ENCODE measurements at regions not wholly inside any gene's neighbourhood (a gene's known extent, or its start where the extent isn't known, plus 50 kb on each side); places are given as distances from the start of the nearest gene placed in this dataset.

DNA sequence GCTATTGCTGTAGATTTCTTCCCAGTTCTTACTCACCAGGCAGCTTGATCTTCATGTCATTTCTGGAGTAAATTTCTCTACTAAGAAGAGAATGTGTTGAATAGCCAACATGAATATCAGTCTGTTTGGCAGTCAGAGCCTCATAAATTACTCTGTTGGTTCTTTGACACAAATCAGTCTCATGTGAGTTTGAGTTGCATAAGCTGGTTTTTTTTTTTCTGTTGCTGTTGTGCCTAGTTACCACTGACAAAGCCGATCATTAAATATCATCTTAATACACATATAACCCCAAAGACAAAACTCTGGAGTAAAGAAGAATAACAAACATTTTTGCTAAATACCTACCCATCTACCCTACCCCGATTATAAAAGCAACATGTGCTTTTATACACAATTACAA, 240.5 kb upstream of the KCNJ16 start (continued):
- TF ChIP-seq, protein P1, sequence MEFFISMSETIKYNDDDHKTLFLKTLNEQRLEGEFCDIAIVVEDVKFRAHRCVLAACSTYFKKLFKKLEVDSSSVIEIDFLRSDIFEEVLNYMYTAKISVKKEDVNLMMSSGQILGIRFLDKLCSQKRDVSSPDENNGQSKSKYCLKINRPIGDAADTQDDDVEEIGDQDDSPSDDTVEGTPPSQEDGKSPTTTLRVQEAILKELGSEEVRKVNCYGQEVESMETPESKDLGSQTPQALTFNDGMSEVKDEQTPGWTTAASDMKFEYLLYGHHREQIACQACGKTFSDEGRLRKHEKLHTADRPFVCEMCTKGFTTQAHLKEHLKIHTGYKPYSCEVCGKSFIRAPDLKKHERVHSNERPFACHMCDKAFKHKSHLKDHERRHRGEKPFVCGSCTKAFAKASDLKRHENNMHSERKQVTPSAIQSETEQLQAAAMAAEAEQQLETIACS (CRISPR knock-in tag; IDR thresholded peaks at IDR 0.05) = no peak
- TF ChIP-seq, protein P2, sequence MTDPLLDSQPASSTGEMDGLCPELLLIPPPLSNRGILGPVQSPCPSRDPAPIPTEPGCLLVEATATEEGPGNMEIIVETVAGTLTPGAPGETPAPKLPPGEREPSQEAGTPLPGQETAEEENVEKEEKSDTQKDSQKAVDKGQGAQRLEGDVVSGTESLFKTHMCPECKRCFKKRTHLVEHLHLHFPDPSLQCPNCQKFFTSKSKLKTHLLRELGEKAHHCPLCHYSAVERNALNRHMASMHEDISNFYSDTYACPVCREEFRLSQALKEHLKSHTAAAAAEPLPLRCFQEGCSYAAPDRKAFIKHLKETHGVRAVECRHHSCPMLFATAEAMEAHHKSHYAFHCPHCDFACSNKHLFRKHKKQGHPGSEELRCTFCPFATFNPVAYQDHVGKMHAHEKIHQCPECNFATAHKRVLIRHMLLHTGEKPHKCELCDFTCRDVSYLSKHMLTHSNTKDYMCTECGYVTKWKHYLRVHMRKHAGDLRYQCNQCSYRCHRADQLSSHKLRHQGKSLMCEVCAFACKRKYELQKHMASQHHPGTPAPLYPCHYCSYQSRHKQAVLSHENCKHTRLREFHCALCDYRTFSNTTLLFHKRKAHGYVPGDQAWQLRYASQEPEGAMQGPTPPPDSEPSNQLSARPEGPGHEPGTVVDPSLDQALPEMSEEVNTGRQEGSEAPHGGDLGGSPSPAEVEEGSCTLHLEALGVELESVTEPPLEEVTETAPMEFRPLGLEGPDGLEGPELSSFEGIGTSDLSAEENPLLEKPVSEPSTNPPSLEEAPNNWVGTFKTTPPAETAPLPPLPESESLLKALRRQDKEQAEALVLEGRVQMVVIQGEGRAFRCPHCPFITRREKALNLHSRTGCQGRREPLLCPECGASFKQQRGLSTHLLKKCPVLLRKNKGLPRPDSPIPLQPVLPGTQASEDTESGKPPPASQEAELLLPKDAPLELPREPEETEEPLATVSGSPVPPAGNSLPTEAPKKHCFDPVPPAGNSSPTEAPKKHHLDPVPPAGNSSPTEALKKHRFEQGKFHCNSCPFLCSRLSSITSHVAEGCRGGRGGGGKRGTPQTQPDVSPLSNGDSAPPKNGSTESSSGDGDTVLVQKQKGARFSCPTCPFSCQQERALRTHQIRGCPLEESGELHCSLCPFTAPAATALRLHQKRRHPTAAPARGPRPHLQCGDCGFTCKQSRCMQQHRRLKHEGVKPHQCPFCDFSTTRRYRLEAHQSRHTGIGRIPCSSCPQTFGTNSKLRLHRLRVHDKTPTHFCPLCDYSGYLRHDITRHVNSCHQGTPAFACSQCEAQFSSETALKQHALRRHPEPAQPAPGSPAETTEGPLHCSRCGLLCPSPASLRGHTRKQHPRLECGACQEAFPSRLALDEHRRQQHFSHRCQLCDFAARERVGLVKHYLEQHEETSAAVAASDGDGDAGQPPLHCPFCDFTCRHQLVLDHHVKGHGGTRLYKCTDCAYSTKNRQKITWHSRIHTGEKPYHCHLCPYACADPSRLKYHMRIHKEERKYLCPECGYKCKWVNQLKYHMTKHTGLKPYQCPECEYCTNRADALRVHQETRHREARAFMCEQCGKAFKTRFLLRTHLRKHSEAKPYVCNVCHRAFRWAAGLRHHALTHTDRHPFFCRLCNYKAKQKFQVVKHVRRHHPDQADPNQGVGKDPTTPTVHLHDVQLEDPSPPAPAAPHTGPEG (CRISPR knock-in tag; IDR thresholded peaks at IDR 0.05) = no peak
- TF ChIP-seq, protein P3, sequence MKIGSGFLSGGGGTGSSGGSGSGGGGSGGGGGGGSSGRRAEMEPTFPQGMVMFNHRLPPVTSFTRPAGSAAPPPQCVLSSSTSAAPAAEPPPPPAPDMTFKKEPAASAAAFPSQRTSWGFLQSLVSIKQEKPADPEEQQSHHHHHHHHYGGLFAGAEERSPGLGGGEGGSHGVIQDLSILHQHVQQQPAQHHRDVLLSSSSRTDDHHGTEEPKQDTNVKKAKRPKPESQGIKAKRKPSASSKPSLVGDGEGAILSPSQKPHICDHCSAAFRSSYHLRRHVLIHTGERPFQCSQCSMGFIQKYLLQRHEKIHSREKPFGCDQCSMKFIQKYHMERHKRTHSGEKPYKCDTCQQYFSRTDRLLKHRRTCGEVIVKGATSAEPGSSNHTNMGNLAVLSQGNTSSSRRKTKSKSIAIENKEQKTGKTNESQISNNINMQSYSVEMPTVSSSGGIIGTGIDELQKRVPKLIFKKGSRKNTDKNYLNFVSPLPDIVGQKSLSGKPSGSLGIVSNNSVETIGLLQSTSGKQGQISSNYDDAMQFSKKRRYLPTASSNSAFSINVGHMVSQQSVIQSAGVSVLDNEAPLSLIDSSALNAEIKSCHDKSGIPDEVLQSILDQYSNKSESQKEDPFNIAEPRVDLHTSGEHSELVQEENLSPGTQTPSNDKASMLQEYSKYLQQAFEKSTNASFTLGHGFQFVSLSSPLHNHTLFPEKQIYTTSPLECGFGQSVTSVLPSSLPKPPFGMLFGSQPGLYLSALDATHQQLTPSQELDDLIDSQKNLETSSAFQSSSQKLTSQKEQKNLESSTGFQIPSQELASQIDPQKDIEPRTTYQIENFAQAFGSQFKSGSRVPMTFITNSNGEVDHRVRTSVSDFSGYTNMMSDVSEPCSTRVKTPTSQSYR (CRISPR knock-in tag; IDR thresholded peaks at IDR 0.05; ENCODE audit: borderline replicate concordance) = no peak
- TF ChIP-seq SNAI1 (CRISPR knock-in tag; IDR thresholded peaks at IDR 0.05; ENCODE audit: borderline replicate concordance) = no peak
- TF ChIP-seq TCF7L2 (IDR thresholded peaks at IDR 0.05; ENCODE audit: low read depth, low read length) = no peak

Measured in HepG2 (cell line).